Fibroblast of skin of left quadriceps (primary cell): ENCODE measurements at regions not wholly inside any gene's neighbourhood (a gene's known extent, or its start where the extent isn't known, plus 50 kb on each side); places are given as distances from the start of the nearest gene placed in this dataset.
"Not testable (repeated sequence)": the region's sequence is repeated elsewhere in the genome, so short reads cannot be mapped to it uniquely, and the experiment has no call there.

Source experiments
- DNase-seq, 2 experiments: peaks; one replicate each; pipeline ENCODE4 v3.0.0-alpha.2; 2013; ENCODE audit warnings: low read depth in 2 of 2

- DNase-seq = no peak
Observed at GRCh38 chr3:23706111-23706510, 99.6 kb upstream of the UBE2E1 start.

GRCh38 chr3:23709987-23710386 lies 95.8 kb upstream of the UBE2E1 start:
- no peak for DNase-seq

DNA sequence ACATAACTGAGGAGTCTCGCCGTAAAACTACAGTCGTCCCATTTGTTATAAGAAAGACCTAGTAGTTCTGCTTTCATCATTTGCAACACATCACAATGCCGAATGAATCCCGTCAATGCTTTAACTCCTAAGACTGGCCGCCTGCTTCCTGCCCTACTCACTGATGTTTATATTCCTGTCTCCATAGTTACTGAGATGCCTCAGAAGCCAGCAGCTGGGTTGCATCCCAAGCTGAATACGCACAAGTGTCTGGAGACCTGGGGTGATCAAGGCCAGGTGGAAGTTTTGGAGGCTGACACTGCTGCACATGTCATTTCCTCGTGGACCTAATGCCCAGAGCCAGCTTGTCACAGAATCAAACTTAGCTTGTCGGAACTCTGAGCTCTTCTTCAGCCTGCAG lies 95.2 kb upstream of the UBE2E1 start:
- DNase-seq = peak; percentile 66

DNA sequence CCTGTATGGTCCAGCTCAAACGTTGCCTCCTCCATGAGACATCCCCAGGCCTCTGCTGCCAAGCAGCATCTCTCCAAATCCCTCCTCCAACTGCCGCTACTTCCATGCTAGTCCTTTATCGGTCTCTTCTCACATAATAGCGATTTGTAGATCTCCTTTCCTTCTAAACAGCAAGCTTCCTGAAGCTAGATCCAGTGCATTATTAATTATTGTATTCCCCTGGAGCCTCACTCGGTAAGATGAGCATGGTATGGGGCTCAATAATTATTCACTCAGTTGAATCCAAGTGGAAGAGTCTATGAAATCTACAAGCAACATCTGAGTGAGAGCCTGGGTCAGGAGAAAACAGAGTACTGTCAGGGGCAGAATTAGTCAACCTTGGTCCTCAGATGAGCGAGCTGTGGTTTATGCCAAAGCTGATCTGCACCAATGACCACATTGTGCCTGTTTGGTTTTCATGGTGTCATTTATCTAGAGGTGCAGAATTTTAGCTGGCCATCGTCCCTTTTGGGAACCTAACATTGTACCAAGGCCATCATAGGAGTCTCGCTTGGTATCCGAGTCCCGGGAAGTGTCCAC lies 93.8 kb upstream of the UBE2E1 start:
- no peak for DNase-seq

DNA sequence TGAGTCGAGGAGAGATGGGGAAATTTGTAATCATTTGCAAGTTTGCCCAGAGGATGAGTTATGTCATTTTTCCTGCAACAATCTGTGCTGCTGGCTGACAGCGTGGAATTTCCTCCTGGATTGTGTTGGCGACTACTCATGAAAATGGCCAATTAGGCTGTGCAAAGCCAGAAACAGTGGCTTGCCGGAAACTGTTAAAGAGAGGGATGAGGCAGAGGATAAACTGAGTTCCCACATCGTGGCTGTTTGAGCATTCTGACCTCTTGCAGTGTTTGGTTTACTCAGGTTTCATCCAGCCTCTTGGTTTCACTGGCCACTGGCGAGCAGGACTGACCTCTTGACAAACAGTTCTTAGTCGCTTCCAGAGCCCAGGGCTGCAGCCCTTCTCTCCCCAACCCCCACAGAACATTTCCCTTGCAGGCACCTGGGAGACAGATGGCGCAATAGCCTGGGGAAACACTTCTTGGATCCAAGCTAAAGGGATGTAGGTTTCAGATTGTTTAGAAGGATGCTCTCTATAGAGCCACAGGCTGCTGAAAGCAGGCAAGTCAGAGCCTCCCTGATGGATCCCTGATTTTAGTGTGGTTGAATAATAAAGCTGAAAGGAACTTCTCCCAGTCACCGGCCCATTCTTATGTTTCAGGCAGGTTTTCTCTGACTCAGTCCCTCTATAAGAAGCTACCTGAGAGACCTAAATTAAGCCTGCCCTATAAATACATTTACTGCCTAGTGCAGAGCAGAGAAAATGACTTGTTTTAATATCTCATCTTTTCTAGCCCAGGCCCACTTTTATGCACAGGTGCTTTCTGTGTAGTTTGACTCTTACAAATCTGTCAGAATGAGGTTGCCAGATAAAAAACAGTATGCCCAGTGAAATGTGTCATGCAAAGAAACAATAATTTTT lies 92.8 kb upstream of the UBE2E1 start:
- DNase-seq = peak; percentile 87

DNA sequence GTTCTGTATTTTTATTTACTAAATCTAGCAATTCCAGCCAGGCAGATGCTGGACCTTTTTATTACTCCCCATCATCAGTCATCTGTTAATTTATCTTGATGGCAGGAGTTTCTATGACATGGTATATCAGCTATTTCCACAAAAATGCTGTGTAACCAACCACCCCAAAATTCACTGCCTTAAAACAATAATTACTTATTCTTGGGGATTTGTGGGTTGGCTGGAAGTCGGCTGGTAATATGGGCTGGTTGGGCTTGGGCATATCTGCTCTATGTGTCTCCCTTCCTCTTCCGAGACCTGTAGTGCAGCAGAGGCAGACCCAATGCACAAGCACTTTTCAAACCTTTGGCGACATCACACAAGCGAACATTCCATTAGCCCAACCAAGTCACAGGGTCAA lies 92.1 kb upstream of the UBE2E1 start:
- DNase-seq = peak; percentile 57 to 63

- no peak for DNase-seq
Observed at GRCh38 chr3:23720059-23720458, 85.7 kb upstream of the UBE2E1 start.

DNA sequence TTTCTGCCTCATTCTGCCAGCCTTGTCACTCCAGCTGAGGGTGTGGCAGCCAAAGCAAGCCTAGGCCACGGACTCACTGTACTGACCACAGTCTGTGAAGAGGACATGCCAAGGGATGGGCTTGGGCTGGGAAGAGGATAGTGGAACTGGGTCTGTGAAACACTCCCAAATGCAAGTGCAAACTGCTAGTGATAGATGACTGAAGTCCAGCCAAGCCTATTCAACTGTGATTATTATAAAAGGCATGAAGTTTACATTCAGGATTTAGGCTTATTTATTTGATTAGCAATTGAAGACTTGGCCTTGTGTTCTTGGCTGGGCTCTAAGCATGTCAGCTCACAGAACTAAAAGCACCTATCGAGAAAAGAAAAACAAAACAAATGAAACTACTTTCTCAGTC lies 84.9 kb upstream of the UBE2E1 start:
- DNase-seq = no peak

DNA sequence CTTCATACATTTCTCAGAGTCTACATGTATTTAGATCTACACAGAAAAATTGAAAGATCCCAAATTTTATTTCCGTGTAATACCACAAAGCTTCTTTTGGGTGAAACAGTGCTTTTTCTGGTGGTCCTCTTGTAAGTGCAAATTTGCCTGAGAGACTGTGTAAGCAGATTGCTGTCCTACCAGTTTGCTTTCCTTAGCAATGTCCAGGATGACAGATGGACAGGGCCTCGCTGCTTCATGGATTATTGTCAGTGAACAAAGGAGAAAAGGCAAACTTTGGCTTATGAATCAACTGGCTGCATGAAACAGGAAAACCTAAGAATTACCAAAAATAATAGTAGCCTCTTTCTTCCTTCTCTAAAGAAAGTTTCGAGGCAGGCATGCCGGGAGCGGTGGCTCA lies 82.6 kb upstream of the UBE2E1 start:
- no peak for DNase-seq

DNA sequence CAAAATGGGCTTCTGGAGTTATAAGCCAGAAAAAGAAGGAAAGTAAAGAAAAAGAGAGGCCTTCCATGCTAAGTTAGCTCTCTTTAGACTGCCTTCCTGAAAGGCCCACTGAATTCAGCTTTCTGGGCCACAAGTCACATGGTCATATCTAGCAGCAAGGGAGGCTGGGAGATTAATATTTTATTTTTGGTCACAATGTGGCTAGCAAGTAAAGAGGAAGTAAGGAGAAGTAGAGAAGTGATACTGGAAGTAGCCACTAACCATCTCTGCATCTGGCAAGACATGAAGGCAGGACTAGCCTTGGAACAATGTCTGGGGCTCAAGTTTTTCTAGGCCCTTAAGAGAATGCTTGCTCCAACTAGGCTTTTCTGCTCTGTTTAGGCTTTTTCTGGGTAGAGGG lies 81.8 kb upstream of the UBE2E1 start:
- DNase-seq = no peak

DNA sequence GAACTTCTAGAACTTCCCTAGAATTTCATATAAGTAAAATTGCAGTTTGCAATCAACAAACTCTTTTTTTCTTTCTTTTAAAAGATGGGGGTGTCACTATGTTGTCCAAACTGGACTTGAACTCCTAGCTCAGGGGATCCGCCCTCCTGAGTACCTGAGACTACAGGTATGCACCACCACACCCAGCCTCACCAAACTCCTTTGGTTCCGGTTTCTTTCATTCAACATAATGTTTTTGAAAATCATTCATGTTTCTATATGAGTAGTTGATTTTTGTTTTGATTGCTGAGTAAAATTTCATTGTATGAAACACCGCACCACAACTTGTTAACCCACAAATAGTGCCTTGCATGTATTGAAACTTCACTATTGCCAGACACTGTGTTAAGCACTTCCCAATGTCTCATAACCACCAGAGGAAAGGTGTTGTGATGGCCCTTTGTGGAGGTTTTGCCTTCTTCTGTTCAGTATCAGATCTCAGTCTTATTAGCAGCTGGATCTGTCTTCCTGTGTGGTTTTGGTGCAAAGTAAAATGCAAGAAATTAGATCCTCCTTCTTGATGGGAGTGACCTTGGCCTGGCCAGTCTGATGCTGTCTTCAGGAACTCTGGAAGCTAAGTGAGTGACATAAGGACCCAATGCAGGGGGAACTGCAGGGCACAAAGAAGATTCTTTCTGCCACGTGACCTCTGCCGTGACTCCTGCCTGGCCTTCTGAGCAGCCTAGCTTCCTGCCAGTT lies 78.8 kb upstream of the UBE2E1 start:
- DNase-seq = no peak

DNA sequence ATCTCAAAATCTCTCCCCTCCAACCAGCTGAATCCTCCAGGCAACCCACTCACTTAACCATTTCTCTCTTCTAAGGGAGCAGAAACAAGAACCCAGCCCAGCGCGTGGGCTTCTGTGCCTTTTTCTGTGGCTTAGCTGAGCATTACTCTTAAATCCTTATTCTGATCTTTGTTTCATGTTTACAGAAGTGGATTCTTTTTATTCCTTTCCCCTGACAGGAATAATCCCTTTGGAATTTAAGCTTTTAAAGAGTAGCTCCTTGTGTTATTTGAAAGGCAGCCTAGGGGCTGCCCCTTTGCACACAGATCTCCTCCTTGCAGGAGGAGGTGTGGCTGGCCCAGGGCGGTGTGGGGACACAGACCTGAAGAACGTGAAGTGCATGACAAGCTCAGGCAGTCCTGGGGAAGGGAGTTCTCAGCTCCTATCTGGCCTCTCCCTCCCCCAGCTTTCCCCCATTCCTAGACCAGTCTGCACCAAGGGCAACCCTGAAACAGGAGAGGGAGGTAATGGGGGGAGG lies 77.1 kb upstream of the UBE2E1 start:
- no peak for DNase-seq

DNA sequence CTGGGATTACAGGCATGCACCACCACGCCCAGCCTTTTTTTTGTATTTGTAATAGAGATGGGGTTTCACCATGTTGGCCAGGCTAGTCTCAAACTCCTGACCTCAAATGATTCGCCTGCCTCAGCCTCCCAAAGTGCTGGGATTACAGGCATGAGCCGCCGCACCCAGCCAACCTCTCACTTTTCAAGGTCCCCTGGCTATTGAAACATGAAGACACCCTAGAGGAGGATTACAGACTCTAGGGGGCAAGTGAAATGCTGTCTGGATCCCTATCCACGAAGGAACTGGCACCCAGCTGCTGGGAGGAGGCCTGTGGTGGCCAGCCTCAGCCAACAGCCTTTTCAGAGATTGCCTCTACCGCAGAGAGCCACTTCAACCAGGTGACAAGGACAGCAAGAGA lies 76.4 kb upstream of the UBE2E1 start:
- DNase-seq = not testable (repeated sequence)

GRCh38 chr3:23734481-23734880 lies 71.3 kb upstream of the UBE2E1 start:
- no peak for DNase-seq

DNA sequence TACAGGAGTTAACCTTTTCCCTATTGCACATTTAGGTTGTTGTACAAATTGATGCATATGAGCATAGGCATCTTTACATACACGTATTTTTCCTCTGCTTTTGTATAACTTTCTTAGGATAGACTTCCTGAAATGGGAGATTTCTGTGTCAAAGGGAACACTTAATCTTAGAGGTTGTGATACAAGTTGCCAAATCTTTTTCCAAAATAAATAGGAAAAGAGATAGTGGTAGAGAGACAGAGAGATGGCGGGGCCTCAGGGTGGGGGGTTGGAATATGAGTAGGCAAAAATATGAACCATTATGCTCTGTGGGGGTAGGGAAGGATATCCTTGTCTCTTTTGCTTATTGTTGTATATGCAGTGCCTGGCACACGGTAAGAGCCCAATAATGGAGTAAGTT lies 70.7 kb upstream of the UBE2E1 start:
- no peak for DNase-seq

- no peak for DNase-seq
Observed at GRCh38 chr3:23735535-23736326, 70.0 kb upstream of the UBE2E1 start.

GRCh38 chr3:23738944-23739343 lies 66.8 kb upstream of the UBE2E1 start:
- DNase-seq = no peak

- DNase-seq = no peak
Observed at GRCh38 chr3:23739536-23739935, 66.2 kb upstream of the UBE2E1 start.

DNA sequence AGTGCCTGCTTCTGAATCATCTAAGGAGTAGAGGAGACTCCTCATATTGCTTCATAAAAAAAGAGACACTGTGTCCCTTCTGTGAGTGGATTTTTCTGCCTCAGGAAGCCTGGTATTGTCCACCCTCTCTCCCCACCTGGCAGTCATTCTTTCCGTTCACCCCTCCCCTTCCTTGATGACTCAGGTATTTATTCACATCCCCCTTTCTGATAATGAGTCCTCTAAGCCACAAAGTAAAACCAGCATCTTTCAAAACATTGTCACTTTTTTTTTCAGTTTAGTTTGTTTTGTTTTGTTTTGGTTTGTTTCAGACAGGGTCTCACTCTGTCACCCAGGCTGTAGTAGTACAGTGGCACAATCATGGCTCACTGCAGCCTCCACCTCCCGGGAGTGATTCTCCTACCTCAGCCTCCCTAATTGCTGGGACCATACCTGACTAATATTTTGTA lies 65.2 kb upstream of the UBE2E1 start:
- DNase-seq = no peak

DNA sequence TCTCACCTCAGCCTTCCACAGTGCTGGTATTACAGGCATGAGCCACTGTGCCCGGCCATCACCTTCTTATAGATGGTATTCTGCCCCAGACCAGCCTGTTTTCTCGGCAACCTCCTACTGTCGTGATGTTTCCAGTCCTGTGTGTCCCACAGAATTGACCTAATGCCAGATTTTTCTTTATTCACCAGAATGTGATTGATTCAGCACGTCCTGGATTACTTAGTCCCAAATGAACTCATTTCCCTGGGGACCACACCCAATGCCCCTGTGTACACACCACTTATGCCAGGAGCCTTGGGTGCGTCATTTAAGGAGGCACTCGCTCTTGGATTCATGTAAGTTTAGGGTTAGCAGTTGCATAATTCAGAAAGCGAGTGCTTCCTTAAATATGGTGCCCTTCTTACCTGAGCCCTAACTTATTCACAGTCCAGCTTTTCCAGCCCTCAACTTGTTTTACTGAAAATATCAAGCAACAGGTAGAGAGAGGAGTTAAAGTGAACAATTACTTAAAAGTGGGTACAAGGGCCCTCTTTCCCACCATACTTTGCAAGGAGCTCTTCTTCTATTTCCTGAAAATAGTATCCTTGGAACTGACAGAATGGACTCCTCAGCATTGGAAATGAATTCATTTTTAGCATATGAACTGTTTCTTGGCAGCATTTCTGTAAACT lies 64.6 kb upstream of the UBE2E1 start:
- DNase-seq = no peak

DNA sequence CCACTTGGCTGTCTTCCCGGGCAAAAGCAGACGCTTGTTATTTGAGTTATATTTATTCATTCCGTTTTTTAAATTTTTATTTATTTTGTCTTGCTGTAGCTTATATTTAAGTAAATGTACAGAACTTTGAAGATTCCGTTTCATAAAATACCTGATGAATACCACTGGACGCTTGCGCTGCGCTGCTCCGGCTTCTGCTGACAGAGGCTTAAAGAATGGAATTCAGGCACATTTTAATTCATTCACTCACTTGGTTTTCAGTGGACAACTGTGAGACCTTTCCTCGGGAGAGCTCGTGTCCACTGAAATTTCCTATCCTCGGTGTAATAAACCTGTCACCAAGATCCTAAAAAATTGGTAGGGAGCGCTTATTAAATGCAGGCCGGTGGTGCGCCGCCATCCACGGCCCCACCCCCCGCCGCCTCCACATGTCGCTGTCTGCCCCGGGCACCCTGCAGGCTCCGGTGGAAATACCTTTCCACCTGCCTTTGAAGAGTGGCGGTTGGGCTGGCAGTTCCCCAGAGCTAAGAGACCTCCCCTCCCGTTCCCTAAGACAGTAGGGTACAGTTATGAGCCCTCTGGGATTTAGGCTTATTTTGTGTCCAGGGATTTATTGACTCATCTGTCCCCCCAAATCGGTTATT lies 62.5 kb upstream of the UBE2E1 start:
- DNase-seq = no peak
